ENCODE measurements at regions not wholly inside any gene's neighbourhood (a gene's known extent, or its start where the extent isn't known, plus 50 kb on each side); places are given as distances from the start of the nearest gene placed in this dataset.

DNA sequence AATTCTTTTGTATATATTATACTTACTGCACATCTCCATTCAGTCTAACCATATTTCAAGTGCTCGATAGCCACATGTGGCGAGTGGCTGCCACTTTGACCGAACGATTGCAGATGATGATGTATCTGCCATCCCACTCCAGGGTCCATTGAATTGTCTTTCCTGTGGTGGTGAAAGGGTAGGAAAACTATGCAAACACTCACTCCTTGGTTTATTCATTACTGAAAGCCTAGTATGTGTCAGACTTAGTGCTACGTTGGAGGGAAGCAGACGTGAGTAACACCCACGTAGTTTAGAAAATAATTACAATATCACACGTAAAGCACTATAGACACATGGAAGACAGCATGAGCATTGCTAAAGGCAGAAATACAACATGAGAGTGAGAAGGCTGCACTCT lies 353.7 kb downstream of the CSNK1G3 start:
- Histone ChIP-seq H3K36me3 (ENCODE audit: low read depth, missing control alignments) (no peaks in the 10 kb centered on the region), H3K4me3 (no peak overlapping the region), H3K4me1 (no peaks in the 10 kb centered on the region), H3K9me3 (no peaks in the 10 kb centered on the region), H3K27me3 (no peaks in the 10 kb centered on the region), H3K27ac (no peak overlapping the region)
- DNase-seq: no peak
- TF ChIP-seq, protein P1, sequence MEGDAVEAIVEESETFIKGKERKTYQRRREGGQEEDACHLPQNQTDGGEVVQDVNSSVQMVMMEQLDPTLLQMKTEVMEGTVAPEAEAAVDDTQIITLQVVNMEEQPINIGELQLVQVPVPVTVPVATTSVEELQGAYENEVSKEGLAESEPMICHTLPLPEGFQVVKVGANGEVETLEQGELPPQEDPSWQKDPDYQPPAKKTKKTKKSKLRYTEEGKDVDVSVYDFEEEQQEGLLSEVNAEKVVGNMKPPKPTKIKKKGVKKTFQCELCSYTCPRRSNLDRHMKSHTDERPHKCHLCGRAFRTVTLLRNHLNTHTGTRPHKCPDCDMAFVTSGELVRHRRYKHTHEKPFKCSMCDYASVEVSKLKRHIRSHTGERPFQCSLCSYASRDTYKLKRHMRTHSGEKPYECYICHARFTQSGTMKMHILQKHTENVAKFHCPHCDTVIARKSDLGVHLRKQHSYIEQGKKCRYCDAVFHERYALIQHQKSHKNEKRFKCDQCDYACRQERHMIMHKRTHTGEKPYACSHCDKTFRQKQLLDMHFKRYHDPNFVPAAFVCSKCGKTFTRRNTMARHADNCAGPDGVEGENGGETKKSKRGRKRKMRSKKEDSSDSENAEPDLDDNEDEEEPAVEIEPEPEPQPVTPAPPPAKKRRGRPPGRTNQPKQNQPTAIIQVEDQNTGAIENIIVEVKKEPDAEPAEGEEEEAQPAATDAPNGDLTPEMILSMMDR (IDR thresholded peaks at IDR 0.05): no peak
- TF ChIP-seq POLR2A (IDR thresholded peaks at IDR 0.05): no peak
- intact Hi-C loops (cut with DNase I; ENCODE audit: low total_unique reads): no loop called here
- 94% methylated on average over 8 of the region's 8 CpGs for WGBS, 2 donors

DNA sequence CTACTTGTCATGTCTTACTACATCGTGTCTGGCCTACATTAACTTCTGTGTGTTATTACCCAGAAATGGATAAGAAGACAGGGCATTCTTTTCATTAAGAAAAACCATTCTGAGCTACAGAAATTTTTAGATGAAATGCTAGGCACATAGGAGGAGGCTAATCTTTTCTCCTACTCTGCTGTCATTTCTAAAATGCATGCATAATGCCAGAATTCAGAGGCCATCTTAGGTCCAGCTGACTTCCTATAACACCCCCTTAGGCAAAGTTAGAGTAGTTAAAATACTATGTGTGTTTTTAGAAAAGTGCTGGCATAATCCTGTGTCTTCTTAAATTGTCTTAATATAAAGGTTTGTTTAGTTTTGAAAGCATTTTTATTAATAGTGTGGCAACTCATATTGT lies 352.6 kb downstream of the CSNK1G3 start:
- 91 to 92% methylated on average over 1 of the region's 1 CpG for WGBS, 2 donors

DNA sequence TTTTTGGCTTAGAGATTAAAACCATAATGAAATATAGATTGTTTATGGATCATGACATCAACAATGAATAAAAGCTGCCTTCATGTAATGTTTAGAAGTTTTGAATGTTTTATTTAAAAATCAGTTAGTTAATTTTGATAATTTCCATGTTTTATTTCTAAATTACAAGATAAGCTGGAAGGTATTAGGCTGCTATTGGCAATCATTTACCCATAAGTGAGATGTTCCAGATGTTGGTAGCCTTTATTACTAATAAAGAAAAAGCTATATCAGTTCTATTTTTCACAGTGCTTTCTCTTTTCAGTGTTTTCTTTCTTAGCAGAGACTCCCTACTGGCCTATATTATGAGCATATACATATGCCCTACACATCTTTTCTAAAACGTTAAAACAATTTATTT lies 347.0 kb downstream of the CSNK1G3 start:
- intact Hi-C loops (cut with DNase I; ENCODE audit: low total_unique reads): no loop called here

More for the DNA sequence above, 352.6 kb downstream of the CSNK1G3 start:
- no peaks in the 10 kb centered on the region for H3K36me3 ChIP-seq (ENCODE audit: low read depth, missing control alignments)
- TF ChIP-seq, protein P1 (IDR thresholded peaks at IDR 0.05): no peak
- TF ChIP-seq POLR2A (IDR thresholded peaks at IDR 0.05): no peak
- intact Hi-C loops (cut with DNase I; ENCODE audit: low total_unique reads): no loop called here
- H3K27me3 ChIP-seq: no peaks in the 10 kb centered on the region
- DNase-seq: no peak
- no peaks in the 10 kb centered on the region for H3K9me3 ChIP-seq
- no peak overlapping the region for H3K27ac ChIP-seq
- H3K4me1 ChIP-seq: no peaks in the 10 kb centered on the region
- H3K4me3 ChIP-seq: no peak overlapping the region

DNA sequence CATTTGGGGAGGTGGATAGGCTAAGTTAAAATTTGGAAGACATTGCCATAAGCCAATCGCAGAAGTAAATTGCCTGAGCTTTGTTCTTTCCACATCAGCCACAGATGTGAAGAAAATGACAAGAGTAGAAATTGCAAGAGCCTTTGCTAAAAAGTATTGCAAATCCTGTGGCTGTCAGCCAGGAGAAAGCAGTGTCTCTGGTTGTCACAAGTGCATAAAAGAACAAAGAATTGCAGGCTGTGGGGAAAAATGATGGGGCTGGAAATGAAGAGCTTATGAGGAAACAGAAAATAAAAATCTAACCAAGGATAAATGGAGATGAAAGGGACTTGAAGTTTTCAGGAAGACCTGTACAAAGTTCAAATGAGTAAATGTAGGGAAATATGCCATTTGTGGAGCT lies 344.8 kb downstream of the CSNK1G3 start:
- 79 to 92% methylated on average over 1 of the region's 1 CpG for WGBS, 2 donors
- Histone ChIP-seq H3K27ac (no peak overlapping the region), H3K4me3 (no peak overlapping the region), H3K36me3 (ENCODE audit: low read depth, missing control alignments) (no peaks in the 10 kb centered on the region), H3K4me1 (no peaks in the 10 kb centered on the region), H3K27me3 (no peaks in the 10 kb centered on the region), H3K9me3 (no peaks in the 10 kb centered on the region)
- intact Hi-C loops (cut with DNase I; ENCODE audit: low total_unique reads): no loop called here
- no peak for TF ChIP-seq POLR2A (IDR thresholded peaks at IDR 0.05)
- TF ChIP-seq, protein P1 (IDR thresholded peaks at IDR 0.05): no peak
- DNase-seq: no peak

More for the DNA sequence above, 347.0 kb downstream of the CSNK1G3 start:
- no peaks in the 10 kb centered on the region for H3K4me1 ChIP-seq
- TF ChIP-seq POLR2A (IDR thresholded peaks at IDR 0.05): no peak
- H3K36me3 ChIP-seq (ENCODE audit: low read depth, missing control alignments): no peaks in the 10 kb centered on the region
- H3K4me3 ChIP-seq: no peak overlapping the region
- no peaks in the 10 kb centered on the region for H3K27me3 ChIP-seq
- no peak overlapping the region for H3K27ac ChIP-seq
- H3K9me3 ChIP-seq: no peaks in the 10 kb centered on the region
- 72 to 79% methylated on average over 1 of the region's 1 CpG for WGBS, 2 donors
- DNase-seq: no peak

DNA sequence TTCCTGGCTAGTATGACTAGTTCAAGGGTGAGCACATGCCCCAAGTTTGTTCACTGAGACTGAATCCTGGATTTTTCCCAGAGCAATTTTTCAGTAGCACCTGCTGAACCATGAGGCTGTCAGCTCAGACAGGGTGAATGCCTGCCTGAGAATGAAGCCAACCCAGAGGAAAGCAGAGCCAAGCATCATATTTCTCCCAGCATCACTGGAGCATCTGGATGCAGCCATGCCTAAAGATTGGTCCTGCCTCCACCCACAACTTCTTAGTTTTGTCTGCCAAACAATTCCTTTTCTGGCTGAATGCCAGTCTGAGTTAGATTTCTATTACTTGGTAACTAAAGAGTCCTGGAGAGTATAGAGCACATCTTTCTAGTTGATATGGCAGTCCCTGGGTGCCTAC lies 343.6 kb downstream of the CSNK1G3 start:
- no peaks in the 10 kb centered on the region for H3K4me1 ChIP-seq
- TF ChIP-seq, protein P1 (IDR thresholded peaks at IDR 0.05): no peak
- TF ChIP-seq POLR2A (IDR thresholded peaks at IDR 0.05): no peak

More for the DNA sequence above, 343.6 kb downstream of the CSNK1G3 start:
- Histone ChIP-seq H3K27me3 (no peaks in the 10 kb centered on the region), H3K36me3 (ENCODE audit: low read depth, missing control alignments) (no peaks in the 10 kb centered on the region), H3K4me3 (no peak overlapping the region), H3K9me3 (no peaks in the 10 kb centered on the region), H3K27ac (no peak overlapping the region)
- no peak for DNase-seq
- intact Hi-C loops (cut with DNase I; ENCODE audit: low total_unique reads): no loop called here
